ENCODE measurements at regions not wholly inside any gene's neighbourhood (a gene's known extent, or its start where the extent isn't known, plus 50 kb on each side); places are given as distances from the start of the nearest gene placed in this dataset.

- TF ChIP-seq CTCF (IDR thresholded peaks at IDR 0.05; ENCODE audit: low read depth, low read length): no peak
- TF ChIP-seq POLR2A (IDR thresholded peaks at IDR 0.05; ENCODE audit: extremely low read depth, insufficient read length): no peak
Observed at GRCh38 chr4:138946306-138946705, 69.3 kb upstream of the NOCT start.
